ENCODE measurements at regions not wholly inside any gene's neighbourhood (a gene's known extent, or its start where the extent isn't known, plus 50 kb on each side); places are given as distances from the start of the nearest gene placed in this dataset.

- H3K27me3 ChIP-seq (ENCODE audit: insufficient read depth, low read length, poor library complexity) = no peaks in the 10 kb centered on the region
- TF ChIP-seq EZH2 (IDR thresholded peaks at IDR 0.05; ENCODE audit: borderline replicate concordance, low read depth, low read length, severe bottlenecking) = no peak
- TF ChIP-seq CTCF (IDR thresholded peaks at IDR 0.05; ENCODE audit: borderline replicate concordance, extremely low read depth, low read length, poor library complexity, severe bottlenecking) = no peak
- H3K4me3 ChIP-seq (ENCODE audit: low read depth in 1 of 2, low read length in 2 of 2) = no peak overlapping the region
- no peaks in the 10 kb centered on the region for H3K9me3 ChIP-seq (ENCODE audit: insufficient read depth, low read length, severe bottlenecking)
- H3K27ac ChIP-seq (ENCODE audit: low read length) = no peak overlapping the region
- no peaks in the 10 kb centered on the region for H3K4me1 ChIP-seq (ENCODE audit: insufficient read depth, low read length)
- no peak overlapping the region for H2AFZ ChIP-seq (ENCODE audit: low read depth, low read length)
- H3K36me3 ChIP-seq (ENCODE audit: insufficient read depth, low read length) = no peaks in the 10 kb centered on the region
- H3K9ac ChIP-seq (ENCODE audit: low read depth, low read length) = no peak overlapping the region
- H4K20me1 ChIP-seq (ENCODE audit: insufficient read depth, low read length) = no peaks in the 10 kb centered on the region
- DNase-seq = no peak
- H3K4me2 ChIP-seq (ENCODE audit: insufficient read depth, low read length) = no peak overlapping the region
- no peaks in the 10 kb centered on the region for H3K79me2 ChIP-seq (ENCODE audit: insufficient read depth, low read length)
- ATAC-seq (ENCODE audit: insufficient read depth, low read depth) = no peak
These were observed 851.5 kb downstream of the DACH1 start for GRCh38 chr13:71015516-71015915.

- Histone ChIP-seq H3K4me3 (ENCODE audit: low read depth in 1 of 2, low read length in 2 of 2) (no peak overlapping the region), H3K27me3 (ENCODE audit: insufficient read depth, low read length, poor library complexity) (no peaks in the 10 kb centered on the region), H3K9me3 (ENCODE audit: insufficient read depth, low read length, severe bottlenecking) (no peaks in the 10 kb centered on the region), H3K4me1 (ENCODE audit: insufficient read depth, low read length) (no peaks in the 10 kb centered on the region), H3K79me2 (ENCODE audit: insufficient read depth, low read length) (no peaks in the 10 kb centered on the region), H3K27ac (ENCODE audit: low read length) (no peak overlapping the region), H3K4me2 (ENCODE audit: insufficient read depth, low read length) (no peak overlapping the region), H2AFZ (ENCODE audit: low read depth, low read length) (no peak overlapping the region), H3K9ac (ENCODE audit: low read depth, low read length) (no peak overlapping the region), H3K36me3 (ENCODE audit: insufficient read depth, low read length) (no peaks in the 10 kb centered on the region), H4K20me1 (ENCODE audit: insufficient read depth, low read length) (no peaks in the 10 kb centered on the region)
- DNase-seq = no peak
- no peak for TF ChIP-seq EZH2 (IDR thresholded peaks at IDR 0.05; ENCODE audit: borderline replicate concordance, low read depth, low read length, severe bottlenecking)
- TF ChIP-seq CTCF (IDR thresholded peaks at IDR 0.05; ENCODE audit: borderline replicate concordance, extremely low read depth, low read length, poor library complexity, severe bottlenecking) = no peak
- ATAC-seq (ENCODE audit: insufficient read depth, low read depth) = no peak
These were observed 852.0 kb downstream of the DACH1 start for GRCh38 chr13:71015021-71015420.

GRCh38 chr13:71005919-71006318, 861.1 kb downstream of the DACH1 start:
- Histone ChIP-seq H3K4me2 (ENCODE audit: insufficient read depth, low read length) (no peak overlapping the region), H3K27me3 (ENCODE audit: insufficient read depth, low read length, poor library complexity) (no peaks in the 10 kb centered on the region), H3K36me3 (ENCODE audit: insufficient read depth, low read length) (no peaks in the 10 kb centered on the region), H4K20me1 (ENCODE audit: insufficient read depth, low read length) (no peaks in the 10 kb centered on the region), H2AFZ (ENCODE audit: low read depth, low read length) (no peak overlapping the region), H3K79me2 (ENCODE audit: insufficient read depth, low read length) (no peaks in the 10 kb centered on the region), H3K4me1 (ENCODE audit: insufficient read depth, low read length) (no peaks in the 10 kb centered on the region), H3K9ac (ENCODE audit: low read depth, low read length) (no peak overlapping the region), H3K9me3 (ENCODE audit: insufficient read depth, low read length, severe bottlenecking) (no peaks in the 10 kb centered on the region), H3K27ac (ENCODE audit: low read length) (no peak overlapping the region), H3K4me3 (ENCODE audit: low read depth in 1 of 2, low read length in 2 of 2) (no peak overlapping the region)
- ATAC-seq (ENCODE audit: insufficient read depth, low read depth) (no peak), DNase-seq (no peak)
- TF ChIP-seq CTCF (IDR thresholded peaks at IDR 0.05; ENCODE audit: borderline replicate concordance, extremely low read depth, low read length, poor library complexity, severe bottlenecking) = no peak
- no peak for TF ChIP-seq EZH2 (IDR thresholded peaks at IDR 0.05; ENCODE audit: borderline replicate concordance, low read depth, low read length, severe bottlenecking)

- Histone ChIP-seq H3K9ac (ENCODE audit: low read depth, low read length) (no peak overlapping the region), H3K9me3 (ENCODE audit: insufficient read depth, low read length, severe bottlenecking) (no peaks in the 10 kb centered on the region), H3K79me2 (ENCODE audit: insufficient read depth, low read length) (no peaks in the 10 kb centered on the region), H3K27ac (ENCODE audit: low read length) (no peak overlapping the region), H3K27me3 (ENCODE audit: insufficient read depth, low read length, poor library complexity) (no peaks in the 10 kb centered on the region), H3K4me3 (ENCODE audit: low read depth in 1 of 2, low read length in 2 of 2) (no peak overlapping the region), H4K20me1 (ENCODE audit: insufficient read depth, low read length) (no peaks in the 10 kb centered on the region), H3K36me3 (ENCODE audit: insufficient read depth, low read length) (no peaks in the 10 kb centered on the region), H3K4me1 (ENCODE audit: insufficient read depth, low read length) (no peaks in the 10 kb centered on the region), H3K4me2 (ENCODE audit: insufficient read depth, low read length) (no peak overlapping the region), H2AFZ (ENCODE audit: low read depth, low read length) (no peak overlapping the region)
- ATAC-seq (ENCODE audit: insufficient read depth, low read depth) = no peak
- TF ChIP-seq EZH2 (IDR thresholded peaks at IDR 0.05; ENCODE audit: borderline replicate concordance, low read depth, low read length, severe bottlenecking) (no peak), CTCF (IDR thresholded peaks at IDR 0.05; ENCODE audit: borderline replicate concordance, extremely low read depth, low read length, poor library complexity, severe bottlenecking) (no peak)
- DNase-seq = no peak
These were observed 871.7 kb downstream of the DACH1 start for GRCh38 chr13:70995338-70995737.

All from DND-41 (cell line).